A549 (cell line): ENCODE measurements at regions not wholly inside any gene's neighbourhood (a gene's known extent, or its start where the extent isn't known, plus 50 kb on each side); places are given as distances from the start of the nearest gene placed in this dataset.
"Not testable (repeated sequence)": the region's sequence is repeated elsewhere in the genome, so short reads cannot be mapped to it uniquely, and the experiment has no call there.

ENCODE experiments used
- ATAC-seq, 2 experiments: fragments of 200-7000 bp in 1 of 2; fragments of >200 bp in 1 of 2; cut with Nextera tagmentation in 1 of 2; cut with Tn5 transposase in 1 of 2; 3 replicates each; pipeline versions ENCODE4 v1.8.0 to v1.9.1; 2018 to 2020; ENCODE audit warnings: mild to moderate bottlenecking in 1 of 2, moderate library complexity in 1 of 2
- CTCF ChIA-PET: fragments of 300-600 bp; sonication (Branson Sonifier 250); formaldehyde crosslinking; extraction: SDS; loops from one replicate; lab custom pipeline; 2021; ENCODE audit warnings: antibody characterized with exemption, inconsistent platforms; lab: Yijun Ruan, JAX
- POLR2A ChIA-PET: fragments of 350-600 bp; formaldehyde crosslinking; extraction: SDS; loops from one replicate; lab custom pipeline; 2021; ENCODE audit warnings: antibody characterized with exemption, inconsistent platforms; lab: Yijun Ruan, JAX
- DNase-seq, 2 experiments: peaks; one replicate each; pipeline versions ENCODE4 v3.0.0 to v3.0.0-alpha.2; 2011 to 2016; ENCODE audit warnings: low read depth in 1 of 2, low spot score in 1 of 2
- FAIRE-seq: peaks from 2 replicates; lab custom pipeline; 2011; peaks lifted over from hg19 to GRCh38; lab: Jason Lieb, UNC
- H3K27ac ChIP-seq, 2 experiments: fragments of >200 bp; sonication (Bioruptor Twin); formaldehyde crosslinking; 3 replicates each; pipeline ENCODE4 v1.5.1; 2016 to 2017
- H3K4me1 ChIP-seq: fragments of >200 bp; sonication (Bioruptor Twin); formaldehyde crosslinking; 3 replicates; pipeline ENCODE4 v1.6.1; 2016
- H3K4me2 ChIP-seq: fragments of >200 bp; sonication (Bioruptor Twin); formaldehyde crosslinking; 3 replicates; pipeline ENCODE4 v1.6.1; 2016
- H3K4me3 ChIP-seq: fragments of >200 bp; sonication (Bioruptor Twin); formaldehyde crosslinking; 3 replicates; pipeline ENCODE4 v1.5.1; 2016
- H3K9me3 ChIP-seq: fragments of >200 bp; sonication (Bioruptor Twin); formaldehyde crosslinking; 3 replicates; pipeline ENCODE4 v1.6.1; 2016
- CHD2 ChIP-seq: fragments of 150-350 bp; IDR thresholded peaks from 2 replicates; pipeline ENCODE4 v1.6.1; 2014; ENCODE audit warnings: low read length; ENCODE audit not compliant: partially characterized antibody
- EHF ChIP-seq: fragments of 250-450 bp; sonication (Bioruptor Pico); IDR thresholded peaks from 2 replicates; pipeline ENCODE4 v1.5.0; 2020; ENCODE audit warnings: mild to moderate bottlenecking
- FOSB ChIP-seq: fragments of 250-450 bp; sonication (Bioruptor Pico); IDR thresholded peaks from 2 replicates; pipeline ENCODE4 v1.5.0; 2020; ENCODE audit warnings: mild to moderate bottlenecking, moderate library complexity
- HOXA7 ChIP-seq: fragments of 250-450 bp; sonication (Bioruptor Pico); IDR thresholded peaks from 2 replicates; pipeline ENCODE4 v1.5.0; 2020; ENCODE audit warnings: mild to moderate bottlenecking, moderate library complexity
- HOXB13 ChIP-seq: fragments of 250-450 bp; sonication (Bioruptor Pico); IDR thresholded peaks from 2 replicates; pipeline ENCODE4 v1.5.0; 2020; ENCODE audit warnings: low read depth, mild to moderate bottlenecking, moderate library complexity
- KDM5A ChIP-seq: fragments of 200-600 bp; sonication (generic); IDR thresholded peaks from 2 replicates; pipeline ENCODE4 v1.6.1; 2016; ENCODE audit warnings: antibody characterized with exemption, mild to moderate bottlenecking
- MAFK ChIP-seq: fragments of 450-650 bp; IDR thresholded peaks from 2 replicates; pipeline ENCODE4 v1.6.1; 2014; ENCODE audit not compliant: partially characterized antibody
- MAZ ChIP-seq: fragments of 150-350 bp; IDR thresholded peaks from 2 replicates; pipeline ENCODE4 v1.6.1; 2014; ENCODE audit warnings: antibody characterized with exemption, low read depth, low read length, borderline replicate concordance
- PHF8 ChIP-seq: fragments of 200-600 bp; sonication (generic); IDR thresholded peaks from 2 replicates; pipeline ENCODE4 v1.6.1; 2016; ENCODE audit warnings: low read depth, mild to moderate bottlenecking, antibody characterized with exemption, moderate library complexity, borderline replicate concordance
- POLR2AphosphoS2 ChIP-seq: conservative IDR thresholded peaks from 2 replicates; pipeline ENCODE4 v1.6.1; 2012; ENCODE audit warnings: low read length, improper control_type of control experiment, inconsistent platforms
- RCOR1 ChIP-seq: fragments of 150-350 bp; IDR thresholded peaks from 2 replicates; pipeline ENCODE4 v1.6.1; 2014; ENCODE audit warnings: antibody characterized with exemption, low read length, low read depth
- SMC3 ChIP-seq: fragments of >200 bp; sonication (Bioruptor Twin); formaldehyde crosslinking; IDR thresholded peaks from 3 replicates; pipeline ENCODE4 v1.6.1; 2018; ENCODE audit warnings: inconsistent platforms
- SREBF2 ChIP-seq: fragments of 450-650 bp; IDR thresholded peaks from 2 replicates; pipeline ENCODE4 v1.6.1; 2014; ENCODE audit warnings: mild to moderate bottlenecking, moderate library complexity
- USF2 ChIP-seq: fragments of 450-650 bp; IDR thresholded peaks from 2 replicates; pipeline ENCODE4 v1.6.1; 2014; ENCODE audit warnings: antibody characterized with exemption
- WGBS: methylation state at CpG from one replicate; pipeline ENCODE4 v1.1.6; 2017; ENCODE audit errors: missing lambda C conversion rate; 5-methylcytosine and 5-hydroxymethylcytosine counted together
- TF ChIP-seq, protein P1 (sequence below): IDR thresholded peaks from 2 replicates; pipeline ENCODE4 v1.6.1; 2012
- TF ChIP-seq, protein P2 (sequence below): fragments of 250-450 bp; sonication (Bioruptor Pico); IDR thresholded peaks from 2 replicates; pipeline ENCODE4 v1.5.0; 2020; ENCODE audit warnings: low read depth, mild to moderate bottlenecking, moderate library complexity

DNA sequence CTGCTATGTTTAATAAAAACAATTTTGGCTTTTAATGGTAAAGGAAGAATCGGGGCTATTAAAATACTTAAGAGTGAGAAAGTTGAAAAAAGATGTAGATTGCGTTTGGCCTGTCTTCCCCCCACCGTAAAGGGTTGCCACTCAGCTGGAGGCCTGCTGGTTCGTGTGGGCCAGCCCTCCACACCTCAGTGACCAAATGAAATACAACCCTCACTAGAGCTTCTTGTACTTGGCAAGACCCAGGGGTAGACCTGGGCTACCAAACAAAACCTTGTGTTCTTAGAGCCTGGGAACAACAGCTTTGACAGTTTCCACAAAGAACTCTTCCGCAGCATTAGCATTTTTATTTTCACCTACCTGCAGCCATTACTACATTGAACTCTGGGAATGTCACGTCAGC, 152.8 kb upstream of the PABPC3 start:
- ATAC-seq (no peak), DNase-seq (no peak), FAIRE-seq (no peak)
- ChIA-PET POLR2A (no interaction called here), CTCF (no interaction called here)
- Histone ChIP-seq H3K27ac (no peak overlapping the region), H3K9me3 (no peaks in the 10 kb centered on the region), H3K4me1 (no peaks in the 10 kb centered on the region), H3K4me3 (no peak overlapping the region), H3K4me2 (no peak overlapping the region)
- no peak for TF ChIP-seq HOXA7 (CRISPR knock-in tag)
- no peak for TF ChIP-seq SMC3
- no peak for TF ChIP-seq USF2
- TF ChIP-seq PHF8: no peak
- no peak for TF ChIP-seq CHD2
- TF ChIP-seq SREBF2: no peak
- TF ChIP-seq FOSB (CRISPR knock-in tag): no peak
- TF ChIP-seq, protein P1, sequence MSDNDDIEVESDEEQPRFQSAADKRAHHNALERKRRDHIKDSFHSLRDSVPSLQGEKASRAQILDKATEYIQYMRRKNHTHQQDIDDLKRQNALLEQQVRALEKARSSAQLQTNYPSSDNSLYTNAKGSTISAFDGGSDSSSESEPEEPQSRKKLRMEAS: no peak
- no peak for TF ChIP-seq MAFK
- no peak for TF ChIP-seq POLR2AphosphoS2
- TF ChIP-seq, protein P2, sequence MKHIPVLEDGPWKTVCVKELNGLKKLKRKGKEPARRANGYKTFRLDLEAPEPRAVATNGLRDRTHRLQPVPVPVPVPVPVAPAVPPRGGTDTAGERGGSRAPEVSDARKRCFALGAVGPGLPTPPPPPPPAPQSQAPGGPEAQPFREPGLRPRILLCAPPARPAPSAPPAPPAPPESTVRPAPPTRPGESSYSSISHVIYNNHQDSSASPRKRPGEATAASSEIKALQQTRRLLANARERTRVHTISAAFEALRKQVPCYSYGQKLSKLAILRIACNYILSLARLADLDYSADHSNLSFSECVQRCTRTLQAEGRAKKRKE (CRISPR knock-in tag): no peak
- no peak for TF ChIP-seq MAZ
- TF ChIP-seq EHF (CRISPR knock-in tag): no peak
- TF ChIP-seq RCOR1: no peak
- TF ChIP-seq KDM5A: no peak
- TF ChIP-seq HOXB13 (CRISPR knock-in tag): no peak
- 62% methylated on average over 6 of the region's 6 CpGs for WGBS

- H3K4me2 ChIP-seq, ATAC-seq, H3K27ac ChIP-seq, FAIRE-seq, DNase-seq, H3K4me1 ChIP-seq, POLR2A ChIA-PET, H3K4me3 ChIP-seq, H3K9me3 ChIP-seq, CTCF ChIA-PET: not testable (repeated sequence)
- WGBS: 57% methylated on average over 4 of the region's 4 CpGs
These were observed 151.9 kb upstream of the PABPC3 start for GRCh38 chr13:24944073-24944472.

DNA sequence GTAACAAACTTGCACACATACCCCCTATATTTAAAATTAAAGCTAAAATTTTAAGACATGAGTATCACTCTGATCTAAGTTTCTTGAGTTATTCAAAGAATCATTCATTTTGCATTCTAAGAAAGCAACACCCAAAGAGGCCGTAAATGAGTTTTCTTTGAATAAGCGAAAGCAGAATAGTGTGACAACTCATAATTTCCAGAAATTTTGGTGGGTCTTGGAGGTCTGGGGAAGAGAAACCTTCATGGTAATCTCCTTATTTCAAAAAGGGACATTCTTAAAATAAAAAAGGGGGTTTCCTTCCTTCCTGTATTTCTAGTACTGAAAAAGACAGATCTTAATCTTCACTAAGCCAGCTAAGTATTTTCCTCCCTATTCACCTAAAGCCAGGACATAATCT, 147.0 kb upstream of the PABPC3 start:
- CTCF ChIA-PET, H3K4me2 ChIP-seq, H3K9me3 ChIP-seq, H3K4me3 ChIP-seq, DNase-seq, H3K27ac ChIP-seq, FAIRE-seq, H3K4me1 ChIP-seq, ATAC-seq, POLR2A ChIA-PET: not testable (repeated sequence)
- 98% methylated on average over 2 of the region's 2 CpGs for WGBS

GRCh38 chr13:24950611-24951010, 145.3 kb upstream of the PABPC3 start:
- H3K4me1 ChIP-seq, FAIRE-seq, H3K4me3 ChIP-seq, CTCF ChIA-PET, H3K9me3 ChIP-seq, DNase-seq, H3K4me2 ChIP-seq, H3K27ac ChIP-seq, ATAC-seq, POLR2A ChIA-PET: not testable (repeated sequence)

GRCh38 chr13:24967970-24968369, 128.0 kb upstream of the PABPC3 start:
- ChIA-PET POLR2A (interaction anchor here (0.8 kb wide), 1 partner anchor 45 kb away, joined by 3 read pairs; a partner anchor contains a TSS), CTCF (interaction anchor here (1.5 to 1.9 kb wide), 2 partner anchors 104 to 221 kb away, joined by 3 to 5 read pairs; no protein-coding TSS in a partner anchor)
- Histone ChIP-seq H3K4me2 (peak overlapping the region; percentile 76), H3K27ac (peak overlapping the region; percentile 63 to 81; a peak in 5 of 6 replicates), H3K4me3 (peak overlapping the region; percentile 57)
- not testable (repeated sequence) for DNase-seq, H3K4me1 ChIP-seq, H3K9me3 ChIP-seq, FAIRE-seq, ATAC-seq
- 3% methylated on average over 3 of the region's 5 CpGs for WGBS

GRCh38 chr13:24968416-24968815, 127.5 kb upstream of the PABPC3 start:
- CTCF ChIA-PET: interaction anchor here (1.5 to 1.9 kb wide), 2 partner anchors 105 to 221 kb away, joined by 3 to 5 read pairs; no protein-coding TSS in a partner anchor
- Histone ChIP-seq H3K27ac (peak overlapping the region; percentile 63 to 81; a peak in 4 of 6 replicates), H3K4me2 (peak overlapping the region; percentile 76), H3K4me3 (peak overlapping the region; percentile 57)
- H3K4me1 ChIP-seq, H3K9me3 ChIP-seq, FAIRE-seq, DNase-seq: not testable (repeated sequence)
- POLR2A ChIA-PET: interaction anchor here (0.8 kb wide), 1 partner anchor 46 kb away, joined by 3 read pairs; a partner anchor contains a TSS
- peak; percentile 47 to 73; a peak in 5 of 6 replicates for ATAC-seq
- 0% methylated on average over 2 of the region's 2 CpGs for WGBS

GRCh38 chr13:24973102-24973501, 122.8 kb upstream of the PABPC3 start:
- H3K4me2 ChIP-seq, POLR2A ChIA-PET, H3K4me1 ChIP-seq, H3K4me3 ChIP-seq, H3K27ac ChIP-seq, FAIRE-seq, CTCF ChIA-PET, ATAC-seq, DNase-seq, H3K9me3 ChIP-seq: not testable (repeated sequence)
- 6% methylated on average over 9 of the region's 9 CpGs for WGBS
